ENCODE measurements at regions not wholly inside any gene's neighbourhood (a gene's known extent, or its start where the extent isn't known, plus 50 kb on each side); places are given as distances from the start of the nearest gene placed in this dataset.

- no peaks in the 10 kb centered on the region for H3K4me1 ChIP-seq (ENCODE audit: control insufficient read depth, extremely low read depth, insufficient read depth, low read length)
- H3K4me3 ChIP-seq (replicated peaks in 1 of 3; ENCODE audit: insufficient read depth in 1 of 3, low read depth in 1 of 3, low read length in 3 of 3), result no peak overlapping the region
- ChIA-PET POLR2A (no interaction called here), CTCF (no interaction called here)
- no peaks in the 10 kb centered on the region for H3K9me1 ChIP-seq (replicated peaks; ENCODE audit: control insufficient read depth, extremely low read depth, insufficient read depth, low read length)
- no peaks in the 10 kb centered on the region for H3K79me2 ChIP-seq (ENCODE audit: control insufficient read depth, insufficient read depth, low read length)
- no peaks in the 10 kb centered on the region for H4K20me1 ChIP-seq (replicated peaks; ENCODE audit: control insufficient read depth, extremely low read depth, insufficient read depth, low read length)
- H3K27me3 ChIP-seq (ENCODE audit: control insufficient read depth in 2 of 2, insufficient read depth in 2 of 2, low read length in 2 of 2), result no peaks in the 10 kb centered on the region
- H2AFZ ChIP-seq (ENCODE audit: low read depth, low read length), result no peak overlapping the region
- dilution Hi-C loops (cut with MboI; ENCODE audit: extremely low pct_ligation_motif_present, low sequenced_read_pairs) (no loop called here), intact Hi-C loops (cut with micrococcal nuclease) (no loop called here)
- H3K9ac ChIP-seq (replicated peaks; ENCODE audit: extremely low read depth, insufficient read depth, low read length), result no peak overlapping the region
- no peak for FAIRE-seq
- no peak for TF ChIP-seq POLR2AphosphoS5 (IDR thresholded peaks at IDR 0.05; ENCODE audit: insufficient read depth, low read depth, low read length)
- TF ChIP-seq MYC (IDR thresholded peaks at IDR 0.05; ENCODE audit: low read depth, low read length), result no peak
- TF ChIP-seq FOS (IDR thresholded peaks at IDR 0.05; ENCODE audit: borderline replicate concordance, insufficient read depth, low read length), result no peak
- no peaks in the 10 kb centered on the region for H3K36me3 ChIP-seq (ENCODE audit: control insufficient read depth in 2 of 2, extremely low read depth in 1 of 2, insufficient read depth in 2 of 2, low read length in 2 of 2)
- H3K27ac ChIP-seq (ENCODE audit: insufficient read depth, low read depth, low read length), result no peak overlapping the region
- no TSS peak for BruUV-seq (replicated peaks)
- no peaks in the 10 kb centered on the region for H3K9me3 ChIP-seq (replicated peaks; ENCODE audit: control insufficient read depth, insufficient read depth, low read length)
- no peak overlapping the region for H3K4me2 ChIP-seq (ENCODE audit: insufficient read depth, low read length)
- DNase-seq (ENCODE audit: low read depth, low spot score), result no peak
These were observed 299.3 kb downstream of the ANXA1 start for GRCh38 chr9:73451003-73451402.

- no peak overlapping the region for H2AFZ ChIP-seq (ENCODE audit: low read depth, low read length)
- dilution Hi-C loops (cut with MboI; ENCODE audit: extremely low pct_ligation_motif_present, low sequenced_read_pairs), result no loop called here
- BruUV-seq (replicated peaks), result no TSS peak
- no peak for TF ChIP-seq MYC (IDR thresholded peaks at IDR 0.05; ENCODE audit: low read depth, low read length)
- TF ChIP-seq GATA2 (IDR thresholded peaks at IDR 0.05; ENCODE audit: insufficient read depth, insufficient read length, low read depth, low read length), result no peak
- no peak for TF ChIP-seq FOS (IDR thresholded peaks at IDR 0.05; ENCODE audit: borderline replicate concordance, insufficient read depth, low read length)
- no peak for TF ChIP-seq EZH2 (IDR thresholded peaks at IDR 0.05; ENCODE audit: borderline replicate concordance, low read depth, low read length, severe bottlenecking)
- no peak for TF ChIP-seq POLR2A (IDR thresholded peaks at IDR 0.05; ENCODE audit: low read depth, low read length)
- TF ChIP-seq MAX (IDR thresholded peaks at IDR 0.05; ENCODE audit: insufficient read depth, insufficient read length), result no peak
- TF ChIP-seq POLR2AphosphoS5 (IDR thresholded peaks at IDR 0.05; ENCODE audit: insufficient read depth, low read depth, low read length), result no peak
- TF ChIP-seq, protein P1, sequence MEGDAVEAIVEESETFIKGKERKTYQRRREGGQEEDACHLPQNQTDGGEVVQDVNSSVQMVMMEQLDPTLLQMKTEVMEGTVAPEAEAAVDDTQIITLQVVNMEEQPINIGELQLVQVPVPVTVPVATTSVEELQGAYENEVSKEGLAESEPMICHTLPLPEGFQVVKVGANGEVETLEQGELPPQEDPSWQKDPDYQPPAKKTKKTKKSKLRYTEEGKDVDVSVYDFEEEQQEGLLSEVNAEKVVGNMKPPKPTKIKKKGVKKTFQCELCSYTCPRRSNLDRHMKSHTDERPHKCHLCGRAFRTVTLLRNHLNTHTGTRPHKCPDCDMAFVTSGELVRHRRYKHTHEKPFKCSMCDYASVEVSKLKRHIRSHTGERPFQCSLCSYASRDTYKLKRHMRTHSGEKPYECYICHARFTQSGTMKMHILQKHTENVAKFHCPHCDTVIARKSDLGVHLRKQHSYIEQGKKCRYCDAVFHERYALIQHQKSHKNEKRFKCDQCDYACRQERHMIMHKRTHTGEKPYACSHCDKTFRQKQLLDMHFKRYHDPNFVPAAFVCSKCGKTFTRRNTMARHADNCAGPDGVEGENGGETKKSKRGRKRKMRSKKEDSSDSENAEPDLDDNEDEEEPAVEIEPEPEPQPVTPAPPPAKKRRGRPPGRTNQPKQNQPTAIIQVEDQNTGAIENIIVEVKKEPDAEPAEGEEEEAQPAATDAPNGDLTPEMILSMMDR (IDR thresholded peaks at IDR 0.05; ENCODE audit: extremely low read depth in 1 of 2, insufficient read depth in 1 of 2, low read depth in 1 of 2, low read length in 2 of 2), result no peak
- no peak for TF ChIP-seq JUN (IDR thresholded peaks at IDR 0.05; ENCODE audit: borderline replicate concordance, insufficient read depth, insufficient read length, low read depth)
- H3K27ac ChIP-seq (ENCODE audit: insufficient read depth, low read depth, low read length), result no peak overlapping the region
- ChIA-PET POLR2A (no interaction called here), CTCF (interaction anchor here (1.4 kb wide), 1 partner anchor 11 kb away, joined by 3 read pairs; no protein-coding TSS in a partner anchor)
- no peak overlapping the region for H3K9ac ChIP-seq (replicated peaks; ENCODE audit: extremely low read depth, insufficient read depth, low read length)
- H3K36me3 ChIP-seq (ENCODE audit: control insufficient read depth in 2 of 2, extremely low read depth in 1 of 2, insufficient read depth in 2 of 2, low read length in 2 of 2), result no peaks in the 10 kb centered on the region
- H3K27me3 ChIP-seq (ENCODE audit: control insufficient read depth in 2 of 2, insufficient read depth in 2 of 2, low read length in 2 of 2), result no peaks in the 10 kb centered on the region
- no peak overlapping the region for H3K4me2 ChIP-seq (ENCODE audit: insufficient read depth, low read length)
- no peaks in the 10 kb centered on the region for H3K9me3 ChIP-seq (replicated peaks; ENCODE audit: control insufficient read depth, insufficient read depth, low read length)
- H4K20me1 ChIP-seq (replicated peaks; ENCODE audit: control insufficient read depth, extremely low read depth, insufficient read depth, low read length), result no peaks in the 10 kb centered on the region
- H3K4me1 ChIP-seq (ENCODE audit: control insufficient read depth, extremely low read depth, insufficient read depth, low read length), result no peaks in the 10 kb centered on the region
- no peak overlapping the region for H3K4me3 ChIP-seq (replicated peaks in 1 of 3; ENCODE audit: insufficient read depth in 1 of 3, low read depth in 1 of 3, low read length in 3 of 3)
- no peak for DNase-seq (ENCODE audit: low read depth, low spot score)
- no peaks in the 10 kb centered on the region for H3K79me2 ChIP-seq (ENCODE audit: control insufficient read depth, insufficient read depth, low read length)
- FAIRE-seq, result no peak
- intact Hi-C loops (cut with micrococcal nuclease), result no loop called here
- H3K9me1 ChIP-seq (replicated peaks; ENCODE audit: control insufficient read depth, extremely low read depth, insufficient read depth, low read length), result no peaks in the 10 kb centered on the region
These were observed 308.2 kb downstream of the ANXA1 start for GRCh38 chr9:73459817-73460216.

Measured in endothelial cell of umbilical vein (primary cell).